GM18507 (cell line): ENCODE measurements at regions not wholly inside any gene's neighbourhood (a gene's known extent, or its start where the extent isn't known, plus 50 kb on each side); places are given as distances from the start of the nearest gene placed in this dataset.
A peak's percentile ranks its signal among the peaks of the same experiment; 100 is the strongest.

Experiments
- DNase-seq: peaks from one replicate; pipeline ENCODE4 v3.0.0; 2011; ENCODE audit warnings: low read depth; ENCODE audit not compliant: insufficient read length; ENCODE audit errors: extremely low spot score
- FAIRE-seq: peaks from 2 replicates; lab custom pipeline; 2011; peaks lifted over from hg19 to GRCh38; lab: Jason Lieb, UNC

DNA sequence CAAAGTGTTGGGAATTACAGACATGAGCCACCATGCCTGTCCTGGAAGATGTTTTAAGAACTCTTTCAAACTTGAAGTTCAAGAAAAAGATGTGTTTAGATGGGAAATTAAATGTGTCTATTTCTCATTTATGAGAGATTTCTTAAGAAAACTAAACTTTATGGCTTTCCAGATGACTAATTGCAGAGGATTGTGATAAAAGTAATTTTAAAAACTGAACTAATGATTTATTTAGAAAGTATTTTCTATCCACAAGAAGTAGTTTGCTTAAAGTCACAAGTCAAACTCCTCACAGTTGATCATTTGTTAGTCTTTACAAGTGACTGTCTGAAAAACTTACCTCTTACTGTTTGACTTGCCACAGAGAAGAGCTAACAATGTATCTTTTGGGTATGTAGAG lies 89.6 kb upstream of the SPRY2 start:
- no peak for DNase-seq
- FAIRE-seq = no peak

GRCh38 chr13:80428349-80429096 lies 87.6 kb upstream of the SPRY2 start:
- FAIRE-seq (no peak), DNase-seq (no peak)

DNA sequence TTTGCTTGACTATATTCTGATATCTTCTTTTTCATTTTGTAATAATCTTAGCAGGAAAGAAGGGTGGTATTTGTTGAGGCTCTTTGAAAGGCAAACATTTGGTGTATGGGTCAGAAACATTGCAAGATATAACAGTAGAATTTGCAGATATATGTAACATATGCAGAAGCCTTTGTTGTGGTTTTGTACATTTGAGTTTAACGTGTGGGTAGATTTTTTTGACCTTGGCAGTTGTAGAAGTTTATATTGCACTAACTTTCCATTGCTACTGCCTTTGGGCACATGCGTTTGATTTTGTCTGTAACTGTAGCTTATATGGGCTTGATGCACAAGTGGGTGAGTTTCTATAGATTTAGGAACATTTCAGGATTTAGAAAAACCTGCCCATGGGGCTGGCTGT lies 78.5 kb upstream of the SPRY2 start:
- no peak for FAIRE-seq
- DNase-seq = no peak

GRCh38 chr13:80413611-80414010 lies 72.7 kb upstream of the SPRY2 start:
- DNase-seq (no peak), FAIRE-seq (peak; percentile 35)

- FAIRE-seq = no peak
- no peak for DNase-seq
Measured at GRCh38 chr13:80408270-80408669, 67.3 kb upstream of the SPRY2 start.

- DNase-seq (no peak), FAIRE-seq (peak; percentile 77)
Measured at GRCh38 chr13:80400865-80401426, 60.0 kb upstream of the SPRY2 start.

- FAIRE-seq (peak; percentile 68), DNase-seq (no peak)
Measured at GRCh38 chr13:80400164-80400864, 59.4 kb upstream of the SPRY2 start.

GRCh38 chr13:80399340-80400163 lies 58.6 kb upstream of the SPRY2 start:
- FAIRE-seq = peak; percentile 60
- no peak for DNase-seq
